VCaP (cell line): ENCODE measurements at regions not wholly inside any gene's neighbourhood (a gene's known extent, or its start where the extent isn't known, plus 50 kb on each side); places are given as distances from the start of the nearest gene placed in this dataset.

ENCODE experiments used
- H3K27ac ChIP-seq: fragments of 450-650 bp; 2 replicates; pipeline ENCODE4 v1.5.1; 2017
- TF ChIP-seq, protein P1 (sequence below): fragments of 450-650 bp; conservative IDR thresholded peaks from 2 replicates; pipeline ENCODE4 v1.5.1; 2017; ENCODE audit warnings: mild to moderate bottlenecking, moderate library complexity

DNA sequence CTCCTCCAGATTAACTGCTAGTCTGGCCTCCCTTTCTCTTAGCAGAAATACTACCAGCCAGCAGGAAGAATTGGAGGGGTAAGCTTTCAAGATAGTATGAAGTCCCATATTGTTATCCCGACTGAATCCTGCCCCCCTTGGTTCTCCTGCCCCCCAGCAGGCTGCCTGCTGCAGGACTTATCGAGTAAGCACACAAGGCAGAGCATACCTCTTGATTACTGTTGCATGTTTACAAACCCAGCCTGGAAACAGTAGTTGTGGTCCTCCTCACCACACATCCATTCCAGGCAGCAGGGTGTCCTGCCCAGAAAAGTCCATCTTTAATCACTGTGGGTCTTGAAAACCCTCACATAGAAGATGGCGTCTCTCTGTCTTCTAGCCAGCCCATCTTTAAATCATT is 66.8 kb upstream of the PPP2R3A start:
- H3K27ac ChIP-seq: no peak overlapping the region
- TF ChIP-seq, protein P1, sequence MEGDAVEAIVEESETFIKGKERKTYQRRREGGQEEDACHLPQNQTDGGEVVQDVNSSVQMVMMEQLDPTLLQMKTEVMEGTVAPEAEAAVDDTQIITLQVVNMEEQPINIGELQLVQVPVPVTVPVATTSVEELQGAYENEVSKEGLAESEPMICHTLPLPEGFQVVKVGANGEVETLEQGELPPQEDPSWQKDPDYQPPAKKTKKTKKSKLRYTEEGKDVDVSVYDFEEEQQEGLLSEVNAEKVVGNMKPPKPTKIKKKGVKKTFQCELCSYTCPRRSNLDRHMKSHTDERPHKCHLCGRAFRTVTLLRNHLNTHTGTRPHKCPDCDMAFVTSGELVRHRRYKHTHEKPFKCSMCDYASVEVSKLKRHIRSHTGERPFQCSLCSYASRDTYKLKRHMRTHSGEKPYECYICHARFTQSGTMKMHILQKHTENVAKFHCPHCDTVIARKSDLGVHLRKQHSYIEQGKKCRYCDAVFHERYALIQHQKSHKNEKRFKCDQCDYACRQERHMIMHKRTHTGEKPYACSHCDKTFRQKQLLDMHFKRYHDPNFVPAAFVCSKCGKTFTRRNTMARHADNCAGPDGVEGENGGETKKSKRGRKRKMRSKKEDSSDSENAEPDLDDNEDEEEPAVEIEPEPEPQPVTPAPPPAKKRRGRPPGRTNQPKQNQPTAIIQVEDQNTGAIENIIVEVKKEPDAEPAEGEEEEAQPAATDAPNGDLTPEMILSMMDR: no peak

DNA sequence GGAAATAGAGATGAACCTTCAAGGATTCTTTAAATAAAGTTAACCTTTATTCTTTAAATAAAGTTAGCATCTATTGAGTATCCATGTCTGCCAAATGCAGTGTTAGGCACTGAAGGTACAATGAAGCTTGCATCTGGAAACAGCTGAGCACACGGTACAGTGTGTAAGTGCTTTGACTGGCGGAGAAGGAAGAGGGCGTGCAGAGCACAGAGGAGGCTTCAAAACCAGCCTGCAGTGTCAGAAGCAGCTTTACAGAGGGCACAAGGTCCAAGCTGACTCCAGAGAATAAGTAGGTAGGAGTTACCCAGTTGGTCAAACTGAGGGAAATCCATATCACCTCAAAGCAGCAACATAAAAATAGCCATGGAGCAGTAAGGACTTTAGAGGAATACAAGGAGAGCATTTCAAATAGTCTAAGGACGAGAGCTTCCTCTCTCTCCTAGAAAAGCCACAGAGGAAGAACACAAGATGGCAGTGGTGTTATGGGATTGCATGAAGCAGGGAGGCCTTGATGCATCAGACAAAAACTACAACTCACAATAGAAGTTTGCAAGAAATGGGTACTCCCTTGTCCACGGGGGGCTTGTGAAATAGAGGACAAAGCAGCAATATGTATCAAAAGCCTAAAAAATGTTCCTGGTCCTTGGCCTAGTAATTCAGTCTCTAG is 60.3 kb upstream of the PPP2R3A start:
- TF ChIP-seq, protein P1: peak; percentile 57
- no peak overlapping the region for H3K27ac ChIP-seq

DNA sequence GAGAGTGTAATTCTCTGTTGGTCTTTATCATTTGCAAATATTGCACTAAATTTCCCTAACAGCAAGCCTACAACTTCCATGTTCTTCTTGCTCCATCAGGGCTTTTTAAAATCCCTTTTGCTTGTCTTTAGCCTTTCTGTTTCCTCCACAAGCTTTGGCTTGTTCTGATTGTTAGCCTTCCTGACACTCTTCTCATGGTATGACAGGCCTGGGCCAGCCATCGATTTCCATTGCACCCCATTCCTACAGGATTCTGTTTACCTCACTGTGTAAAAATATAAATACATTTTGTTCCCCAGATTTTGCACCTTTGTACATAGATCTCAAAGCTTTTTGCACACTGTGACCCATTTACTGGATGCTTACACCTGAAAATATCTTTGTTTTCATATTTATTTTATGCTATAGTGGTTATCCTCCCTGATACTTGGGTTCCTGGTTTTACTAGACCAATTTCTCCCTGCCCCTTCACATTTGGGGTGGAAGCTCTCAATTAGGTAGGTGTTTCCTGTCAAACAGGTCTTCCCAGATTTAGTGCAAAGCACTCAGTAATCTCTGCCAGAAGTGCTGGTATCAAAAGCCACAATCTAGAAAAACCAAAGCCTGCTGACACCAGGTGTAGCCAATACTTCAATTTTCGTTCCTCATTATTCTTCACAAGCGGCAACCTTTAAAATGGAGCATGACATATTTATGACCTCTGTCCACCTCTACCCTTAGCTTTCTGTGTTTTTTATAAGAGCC is 57.9 kb upstream of the PPP2R3A start:
- TF ChIP-seq, protein P1: no peak
- peak overlapping the region; percentile 70 for H3K27ac ChIP-seq

DNA sequence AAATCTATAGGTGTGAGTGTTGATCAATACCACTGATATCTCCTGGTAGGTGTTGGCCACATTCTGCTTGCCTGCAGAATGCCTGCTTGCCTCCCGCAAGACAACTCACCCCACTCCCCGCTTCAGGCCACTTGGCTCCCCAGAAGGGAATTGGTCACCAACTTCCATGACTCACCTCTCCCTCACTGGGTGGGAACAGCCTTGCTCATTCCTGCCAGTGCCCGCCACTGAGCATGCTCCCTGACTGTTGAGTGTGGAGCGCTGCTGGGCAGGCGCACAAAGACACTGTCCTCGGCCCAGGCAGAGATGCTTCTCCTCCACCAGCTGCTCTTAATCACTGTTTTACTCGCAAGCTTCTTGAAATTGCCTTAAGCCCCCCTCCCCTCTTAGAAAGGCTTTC is 57.3 kb upstream of the PPP2R3A start:
- peak overlapping the region; percentile 70 for H3K27ac ChIP-seq
- TF ChIP-seq, protein P1: no peak

DNA sequence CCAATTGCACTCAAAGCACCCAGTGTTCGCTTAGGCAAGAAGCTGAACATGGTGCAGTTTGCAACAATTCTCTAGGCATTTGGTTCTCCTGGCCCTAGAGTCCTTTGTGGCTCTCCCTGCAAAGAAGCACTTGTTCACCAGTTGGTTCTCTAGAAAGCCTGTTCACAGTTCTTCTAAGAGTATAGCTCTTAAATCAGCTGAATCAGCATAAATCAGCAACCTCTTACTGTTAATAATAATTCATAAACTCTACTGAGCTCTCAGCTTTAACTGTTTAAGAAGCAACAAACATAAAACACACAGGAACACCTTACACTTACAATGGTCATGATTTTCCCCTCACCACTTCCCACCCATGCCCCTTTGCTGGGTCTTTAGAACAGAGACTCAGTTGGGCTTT is 56.8 kb upstream of the PPP2R3A start:
- TF ChIP-seq, protein P1: no peak
- H3K27ac ChIP-seq: peak overlapping the region; percentile 70

DNA sequence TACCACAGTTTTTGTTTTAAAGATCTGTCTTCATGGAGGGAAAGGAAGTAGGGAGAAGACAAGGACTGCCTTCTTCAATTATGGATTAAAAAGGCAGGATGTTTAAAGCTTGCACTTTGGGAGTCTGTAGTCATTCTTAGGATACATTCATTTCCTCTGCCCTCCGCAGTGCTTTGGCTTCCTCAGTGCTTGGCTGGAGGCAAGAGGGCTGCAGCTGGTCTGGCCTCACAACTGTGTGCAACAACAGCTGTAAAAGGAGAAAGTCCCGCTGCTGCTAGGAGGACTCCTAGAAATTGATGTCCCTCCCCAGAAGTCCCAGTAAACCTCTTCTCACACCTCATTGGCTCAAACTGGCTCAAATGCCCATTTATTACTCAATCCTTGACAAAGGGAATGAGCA is 54.4 kb upstream of the PPP2R3A start:
- no peak overlapping the region for H3K27ac ChIP-seq
- TF ChIP-seq, protein P1: no peak

DNA sequence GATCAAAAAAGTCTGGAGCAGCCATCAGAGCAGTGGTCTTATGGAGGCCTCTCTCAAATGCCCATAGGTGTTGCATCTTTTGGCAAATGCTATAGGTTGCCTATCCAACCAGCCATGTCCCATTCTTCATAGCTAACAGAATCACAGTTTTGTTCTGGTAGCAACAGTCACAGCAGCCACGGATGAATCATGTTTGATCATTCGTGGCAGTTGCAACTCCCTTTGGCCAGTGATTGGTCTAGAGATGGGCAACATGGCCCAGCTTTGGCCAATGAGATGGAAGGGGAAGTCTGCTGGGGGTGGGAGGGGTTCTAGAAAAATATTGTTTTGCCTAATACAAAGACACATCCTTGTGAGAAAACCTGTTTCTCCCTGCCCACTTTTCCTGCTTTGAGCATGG is 50.3 kb upstream of the PPP2R3A start:
- TF ChIP-seq, protein P1: no peak
- H3K27ac ChIP-seq: no peak overlapping the region
